ENCODE measurements at regions not wholly inside any gene's neighbourhood (a gene's known extent, or its start where the extent isn't known, plus 50 kb on each side); places are given as distances from the start of the nearest gene placed in this dataset.

GRCh38 chr7:156378806-156379205 lies 261.8 kb upstream of the RNF32 start:
- no peak overlapping the region for H4K91ac ChIP-seq (ENCODE audit: insufficient read depth, low read depth, low read length)
- CTCF ChIA-PET: no interaction called here
- no peak overlapping the region for H3K56ac ChIP-seq (ENCODE audit: extremely low read depth, insufficient read depth, low read length)
- H3K36me3 ChIP-seq (ENCODE audit: control insufficient read depth, insufficient read depth, low read length): no peaks in the 10 kb centered on the region
- no peak overlapping the region for H3K4ac ChIP-seq (ENCODE audit: low read depth, low read length)
- no peak overlapping the region for H3K14ac ChIP-seq (replicated peaks; ENCODE audit: low read depth, low read length)
- H3K23ac ChIP-seq (ENCODE audit: low read depth, low read length): no peak overlapping the region
- no peak overlapping the region for H2AK5ac ChIP-seq (ENCODE audit: low read depth, low read length)
- no peak overlapping the region for H3K9ac ChIP-seq (ENCODE audit: low read depth, low read length)
- no peak overlapping the region for H4K8ac ChIP-seq (ENCODE audit: low read depth in 2 of 2, low read length in 2 of 2)
- no peak overlapping the region for H3K18ac ChIP-seq (ENCODE audit: low read depth, low read length)
- no peak overlapping the region for H3K27ac ChIP-seq (ENCODE audit: insufficient read depth, low read length)
- H2BK20ac ChIP-seq (ENCODE audit: low read depth, low read length): no peak overlapping the region
- no peaks in the 10 kb centered on the region for H3K4me1 ChIP-seq (ENCODE audit: control insufficient read depth, insufficient read depth, low read length)
- in situ Hi-C loops (cut with MboI; ENCODE audit: low sequenced_read_pairs): no loop called here
- H3K27me3 ChIP-seq (ENCODE audit: control insufficient read depth, insufficient read depth, low read length): no peaks in the 10 kb centered on the region
- TF ChIP-seq FOS (IDR thresholded peaks at IDR 0.05; ENCODE audit: low read depth, low read length): no peak
- TF ChIP-seq MXI1 (IDR thresholded peaks at IDR 0.05; ENCODE audit: borderline replicate concordance, low read depth, low read length): no peak
- no peak overlapping the region for H2BK5ac ChIP-seq (ENCODE audit: low read depth, low read length, poor library complexity, severe bottlenecking)
- ATAC-seq (ENCODE audit: low read depth) (no peak), DNase-seq (no peak)
- H4K5ac ChIP-seq (ENCODE audit: low read depth, low read length): no peak overlapping the region
- no peak overlapping the region for H2BK15ac ChIP-seq (ENCODE audit: low read depth, low read length)
- no TSS peak for BruUV-seq (replicated peaks)
- no peak overlapping the region for H2AK9ac ChIP-seq (replicated peaks; ENCODE audit: low read depth, low read length, poor library complexity)
- intact Hi-C loops (cut with micrococcal nuclease): no loop called here
- H2AFZ ChIP-seq (replicated peaks; ENCODE audit: low read length, poor library complexity): no peak overlapping the region
- dilution Hi-C loops (cut with HindIII; ENCODE audit: low sequenced_read_pairs, unreplicated experiment): no loop called here
- H2BK120ac ChIP-seq (ENCODE audit: low read depth, low read length): no peak overlapping the region
- no peaks in the 10 kb centered on the region for H4K20me1 ChIP-seq (ENCODE audit: insufficient read depth, low read length)
- POLR2A ChIA-PET (ENCODE audit: unreplicated experiment): no interaction called here
- no CpG with 5 or more reads among the region's 10 CpGs for WGBS, 2 experiments (ENCODE audit: extremely low coverage in 2 of 2, insufficient read length in 1 of 2)
- peaks cover 45% of the 10 kb centered on the region for H3K9me3 ChIP-seq (ENCODE audit: control insufficient read depth, insufficient read depth, low read length)
- H3K4me2 ChIP-seq (ENCODE audit: low read depth, low read length): no peak overlapping the region
- H3K79me1 ChIP-seq (ENCODE audit: low read depth in 1 of 2, low read length in 2 of 2): no peaks in the 10 kb centered on the region
- no peak overlapping the region for H3K4me3 ChIP-seq (ENCODE audit: insufficient read depth, low read depth, low read length)
- H3K9me1 ChIP-seq (ENCODE audit: insufficient read depth, low read length): no peaks in the 10 kb centered on the region
